ENCODE measurements at regions not wholly inside any gene's neighbourhood (a gene's known extent, or its start where the extent isn't known, plus 50 kb on each side); places are given as distances from the start of the nearest gene placed in this dataset.
A peak's percentile ranks its signal among the peaks of the same experiment; 100 is the strongest.

- Histone ChIP-seq H4K8ac (ENCODE audit: low read length) (no peak overlapping the region), H3K4me1 (ENCODE audit: control insufficient read depth, insufficient read depth, low read depth, low read length) (no peaks in the 10 kb centered on the region), H2BK5ac (ENCODE audit: low read depth, low read length, poor library complexity, severe bottlenecking) (no peak overlapping the region), H4K91ac (ENCODE audit: low read length) (no peak overlapping the region), H3K36me3 (ENCODE audit: control insufficient read depth in 1 of 2, insufficient read depth in 2 of 2, low read depth in 1 of 2, low read length in 2 of 2) (no peaks in the 10 kb centered on the region), H2AFZ (ENCODE audit: low read depth, low read length) (no peak overlapping the region), H2AK5ac (ENCODE audit: low read length, severe bottlenecking) (no peak overlapping the region), H3K4ac (ENCODE audit: low read depth in 1 of 2, low read length in 2 of 2) (no peak overlapping the region), H3K4me2 (ENCODE audit: low read length, poor library complexity, severe bottlenecking) (no peak overlapping the region), H2BK120ac (ENCODE audit: low read depth, low read length) (no peak overlapping the region), H3K23ac (ENCODE audit: low read length in 2 of 2) (no peak overlapping the region), H2BK12ac (ENCODE audit: low read length in 2 of 2) (no peak overlapping the region), H3K9me3 (ENCODE audit: control insufficient read depth, low read length) (peaks cover 13% of the 10 kb centered on the region), H2BK15ac (ENCODE audit: low read depth, poor library complexity, severe bottlenecking) (no peak overlapping the region), H3K14ac (ENCODE audit: low read length in 2 of 2) (no peak overlapping the region), H3K4me3 (ENCODE audit: insufficient read depth in 1 of 2, low read depth in 1 of 2, low read length in 2 of 2) (no peak overlapping the region), H3K27ac (ENCODE audit: low read length, poor library complexity, severe bottlenecking) (no peak overlapping the region), H3K9ac (ENCODE audit: low read length) (peak overlapping the region; percentile 4), H3K79me1 (replicated peaks; ENCODE audit: low read length, poor library complexity, severe bottlenecking) (no peaks in the 10 kb centered on the region), H3K18ac (ENCODE audit: low read depth in 1 of 2, low read length in 2 of 2) (no peak overlapping the region), H3K27me3 (ENCODE audit: control insufficient read depth in 1 of 2, insufficient read depth in 1 of 2, low read length in 2 of 2) (no peaks in the 10 kb centered on the region)
- WGBS = 64% methylated on average over 7 of the region's 10 CpGs
- no peak for DNase-seq
Measured at GRCh38 chr18:77374446-77374805, 124.8 kb downstream of the GALR1 start.

- H3K9ac ChIP-seq (ENCODE audit: low read length) = no peak overlapping the region
- H3K9me3 ChIP-seq (ENCODE audit: control insufficient read depth, low read length) = no peaks in the 10 kb centered on the region
- WGBS = 91% methylated on average over 24 of the region's 29 CpGs
- no peak overlapping the region for H3K4me2 ChIP-seq (ENCODE audit: low read length, poor library complexity, severe bottlenecking)
- no peak overlapping the region for H2BK120ac ChIP-seq (ENCODE audit: low read depth, low read length)
- H3K27ac ChIP-seq (ENCODE audit: low read length, poor library complexity, severe bottlenecking) = no peak overlapping the region
- no peak overlapping the region for H3K14ac ChIP-seq (ENCODE audit: low read length in 2 of 2)
- H3K4ac ChIP-seq (ENCODE audit: low read depth in 1 of 2, low read length in 2 of 2) = no peak overlapping the region
- no peak overlapping the region for H3K4me3 ChIP-seq (ENCODE audit: insufficient read depth in 1 of 2, low read depth in 1 of 2, low read length in 2 of 2)
- no peaks in the 10 kb centered on the region for H3K79me1 ChIP-seq (replicated peaks; ENCODE audit: low read length, poor library complexity, severe bottlenecking)
- H3K36me3 ChIP-seq (ENCODE audit: control insufficient read depth in 1 of 2, insufficient read depth in 2 of 2, low read depth in 1 of 2, low read length in 2 of 2) = no peaks in the 10 kb centered on the region
- no peak overlapping the region for H4K8ac ChIP-seq (ENCODE audit: low read length)
- no peak overlapping the region for H2BK5ac ChIP-seq (ENCODE audit: low read depth, low read length, poor library complexity, severe bottlenecking)
- H2BK15ac ChIP-seq (ENCODE audit: low read depth, poor library complexity, severe bottlenecking) = no peak overlapping the region
- no peak overlapping the region for H4K91ac ChIP-seq (ENCODE audit: low read length)
- no peak overlapping the region for H2BK12ac ChIP-seq (ENCODE audit: low read length in 2 of 2)
- H2AK5ac ChIP-seq (ENCODE audit: low read length, severe bottlenecking) = no peak overlapping the region
- no peak overlapping the region for H3K18ac ChIP-seq (ENCODE audit: low read depth in 1 of 2, low read length in 2 of 2)
- no peak overlapping the region for H2AFZ ChIP-seq (ENCODE audit: low read depth, low read length)
- no peaks in the 10 kb centered on the region for H3K4me1 ChIP-seq (ENCODE audit: control insufficient read depth, insufficient read depth, low read depth, low read length)
- DNase-seq = no peak
- H3K23ac ChIP-seq (ENCODE audit: low read length in 2 of 2) = no peak overlapping the region
- peaks cover 0 to 11% of the 10 kb centered on the region in 2 experiments for H3K27me3 ChIP-seq (ENCODE audit: control insufficient read depth in 1 of 2, insufficient read depth in 1 of 2, low read length in 2 of 2)
Measured at GRCh38 chr18:77376043-77376732, 126.5 kb downstream of the GALR1 start.

- Histone ChIP-seq H3K9me3 (ENCODE audit: control insufficient read depth, low read length) (no peaks in the 10 kb centered on the region), H2BK15ac (ENCODE audit: low read depth, poor library complexity, severe bottlenecking) (no peak overlapping the region), H3K27ac (ENCODE audit: low read length, poor library complexity, severe bottlenecking) (no peak overlapping the region), H2BK5ac (ENCODE audit: low read depth, low read length, poor library complexity, severe bottlenecking) (no peak overlapping the region), H3K4ac (ENCODE audit: low read depth in 1 of 2, low read length in 2 of 2) (no peak overlapping the region), H2BK120ac (ENCODE audit: low read depth, low read length) (no peak overlapping the region), H2BK12ac (ENCODE audit: low read length in 2 of 2) (no peak overlapping the region), H3K14ac (ENCODE audit: low read length in 2 of 2) (no peak overlapping the region), H3K23ac (ENCODE audit: low read length in 2 of 2) (no peak overlapping the region), H3K27me3 (ENCODE audit: control insufficient read depth in 1 of 2, insufficient read depth in 1 of 2, low read length in 2 of 2) (peaks cover 0 to 15% of the 10 kb centered on the region in 2 experiments), H2AK5ac (ENCODE audit: low read length, severe bottlenecking) (no peak overlapping the region), H3K4me1 (ENCODE audit: control insufficient read depth, insufficient read depth, low read depth, low read length) (no peaks in the 10 kb centered on the region), H2AFZ (ENCODE audit: low read depth, low read length) (no peak overlapping the region), H3K9ac (ENCODE audit: low read length) (no peak overlapping the region), H4K91ac (ENCODE audit: low read length) (no peak overlapping the region), H3K79me1 (replicated peaks; ENCODE audit: low read length, poor library complexity, severe bottlenecking) (no peaks in the 10 kb centered on the region), H3K36me3 (ENCODE audit: control insufficient read depth in 1 of 2, insufficient read depth in 2 of 2, low read depth in 1 of 2, low read length in 2 of 2) (no peaks in the 10 kb centered on the region), H3K4me3 (ENCODE audit: insufficient read depth in 1 of 2, low read depth in 1 of 2, low read length in 2 of 2) (no peak overlapping the region), H3K4me2 (ENCODE audit: low read length, poor library complexity, severe bottlenecking) (no peak overlapping the region), H3K18ac (ENCODE audit: low read depth in 1 of 2, low read length in 2 of 2) (no peak overlapping the region), H4K8ac (ENCODE audit: low read length) (no peak overlapping the region)
- no peak for DNase-seq
- 89% methylated on average over 6 of the region's 8 CpGs for WGBS
Measured at GRCh38 chr18:77376733-77377094, 127.1 kb downstream of the GALR1 start.

GRCh38 chr18:77377813-77378212 is 128.2 kb downstream of the GALR1 start:
- H2BK120ac ChIP-seq (ENCODE audit: low read depth, low read length) = no peak overlapping the region
- no peak overlapping the region for H2AK5ac ChIP-seq (ENCODE audit: low read length, severe bottlenecking)
- no peaks in the 10 kb centered on the region for H3K4me1 ChIP-seq (ENCODE audit: control insufficient read depth, insufficient read depth, low read depth, low read length)
- H3K14ac ChIP-seq (ENCODE audit: low read length in 2 of 2) = no peak overlapping the region
- H3K27me3 ChIP-seq (ENCODE audit: control insufficient read depth in 1 of 2, insufficient read depth in 1 of 2, low read length in 2 of 2) = peaks cover 0 to 15% of the 10 kb centered on the region in 2 experiments
- H2AFZ ChIP-seq (ENCODE audit: low read depth, low read length) = no peak overlapping the region
- no peak overlapping the region for H2BK5ac ChIP-seq (ENCODE audit: low read depth, low read length, poor library complexity, severe bottlenecking)
- H3K9me3 ChIP-seq (ENCODE audit: control insufficient read depth, low read length) = no peaks in the 10 kb centered on the region
- H3K9ac ChIP-seq (ENCODE audit: low read length) = no peak overlapping the region
- whole genome bisulfite sequencing = 87% methylated on average over 6 of the region's 6 CpGs
- no peak overlapping the region for H3K4me2 ChIP-seq (ENCODE audit: low read length, poor library complexity, severe bottlenecking)
- no peaks in the 10 kb centered on the region for H3K79me1 ChIP-seq (replicated peaks; ENCODE audit: low read length, poor library complexity, severe bottlenecking)
- no peak overlapping the region for H2BK12ac ChIP-seq (ENCODE audit: low read length in 2 of 2)
- H4K8ac ChIP-seq (ENCODE audit: low read length) = no peak overlapping the region
- peak overlapping the region; percentile 4 for H4K91ac ChIP-seq (ENCODE audit: low read length)
- no peak overlapping the region for H3K18ac ChIP-seq (ENCODE audit: low read depth in 1 of 2, low read length in 2 of 2)
- no peak overlapping the region for H3K23ac ChIP-seq (ENCODE audit: low read length in 2 of 2)
- no peak for DNase-seq
- no peak overlapping the region for H3K27ac ChIP-seq (ENCODE audit: low read length, poor library complexity, severe bottlenecking)
- no peaks in the 10 kb centered on the region for H3K36me3 ChIP-seq (ENCODE audit: control insufficient read depth in 1 of 2, insufficient read depth in 2 of 2, low read depth in 1 of 2, low read length in 2 of 2)
- H3K4me3 ChIP-seq (ENCODE audit: insufficient read depth in 1 of 2, low read depth in 1 of 2, low read length in 2 of 2) = no peak overlapping the region
- H2BK15ac ChIP-seq (ENCODE audit: low read depth, poor library complexity, severe bottlenecking) = no peak overlapping the region
- H3K4ac ChIP-seq (ENCODE audit: low read depth in 1 of 2, low read length in 2 of 2) = no peak overlapping the region

All from mesenchymal stem cell (in vitro differentiated cells and primary cell).